ENCODE measurements at regions not wholly inside any gene's neighbourhood (a gene's known extent, or its start where the extent isn't known, plus 50 kb on each side); places are given as distances from the start of the nearest gene placed in this dataset.
A peak's percentile ranks its signal among the peaks of the same experiment; 100 is the strongest.

- no peak overlapping the region for H3K14ac ChIP-seq (ENCODE audit: insufficient read length)
- no peak overlapping the region for H3K9ac ChIP-seq (replicated peaks in 1 of 4; ENCODE audit: extremely low read depth in 1 of 4, low read depth in 3 of 4, low read length in 3 of 4)
- POLR2A ChIA-PET (ENCODE audit: partially characterized antibody), result no interaction called here
- TF ChIP-seq JUND (IDR thresholded peaks at IDR 0.05; ENCODE audit: low read length) (no peak), EP300 (IDR thresholded peaks at IDR 0.05; ENCODE audit: borderline replicate concordance in 1 of 2, low read depth in 2 of 2, low read length in 2 of 2) (no peak), ATF2 (IDR thresholded peaks at IDR 0.05; ENCODE audit: low read length) (no peak), CHD2 (IDR thresholded peaks at IDR 0.05; ENCODE audit: low read length) (no peak), EGR1 (IDR thresholded peaks at IDR 0.05; ENCODE audit: borderline replicate concordance, low read depth, low read length) (no peak), GABPA (IDR thresholded peaks at IDR 0.05; ENCODE audit: borderline replicate concordance, insufficient read depth, low read length) (no peak), KDM4A (IDR thresholded peaks at IDR 0.05; ENCODE audit: low read depth, low read length, severe bottlenecking) (no peak), E2F6 (IDR thresholded peaks at IDR 0.05) (no peak), CTCF (IDR thresholded peaks at IDR 0.05; ENCODE audit: control extremely low read depth in 1 of 3, insufficient read depth in 1 of 3, low read depth in 1 of 3, low read length in 3 of 3) (no peak)
Observed at GRCh38 chr10:123517901-123518300, 148.3 kb upstream of the GPR26 start.

More at GRCh38 chr10:123517901-123518300, 148.3 kb upstream of the GPR26 start:
- no peaks in the 10 kb centered on the region for H3K9me3 ChIP-seq (ENCODE audit: insufficient read depth in 2 of 2, low read depth in 1 of 2, low read length in 1 of 2)
- H4K91ac ChIP-seq (replicated peaks; ENCODE audit: insufficient read length, low read length), result no peak overlapping the region
- DNase-seq (ENCODE audit: low read depth in 1 of 2, low spot score in 2 of 2) (no peak), FAIRE-seq (no peak)
- no peak overlapping the region for H2BK15ac ChIP-seq (ENCODE audit: low read length)
- CTCF ChIA-PET (ENCODE audit: partially characterized antibody), result interaction anchor here (1.0 kb wide), 1 partner anchor 12 kb away, joined by 4 read pairs; no protein-coding TSS in a partner anchor
- no peak overlapping the region for H2AFZ ChIP-seq (ENCODE audit: low read length)
- H3K4me3 ChIP-seq (ENCODE audit: extremely low read depth in 1 of 4, insufficient read depth in 2 of 4, low read depth in 3 of 4, low read length in 4 of 4), result no peak overlapping the region
- H3K23me2 ChIP-seq (ENCODE audit: low read depth, low read length), result no peaks in the 10 kb centered on the region
- no peak overlapping the region for H3K23ac ChIP-seq (ENCODE audit: insufficient read length)
- H2BK12ac ChIP-seq (ENCODE audit: low read depth, low read length), result peak overlapping the region; percentile 50; the same call in 1 of the 2 replicates
- H2AK5ac ChIP-seq (ENCODE audit: low read depth, low read length), result no peak overlapping the region
- H3K18ac ChIP-seq (ENCODE audit: extremely low read depth, low read length), result peak overlapping the region; percentile 32; the same call in 1 of the 2 replicates
- no peak overlapping the region for H3K4me2 ChIP-seq (ENCODE audit: insufficient read depth in 1 of 2, low read depth in 2 of 2, low read length in 2 of 2)
- no peak overlapping the region for H3K4ac ChIP-seq (replicated peaks; ENCODE audit: insufficient read length, low read depth, low read length)
- H2BK5ac ChIP-seq (ENCODE audit: low read depth, low read length), result no peak overlapping the region
- H3K27me3 ChIP-seq (replicated peaks in 1 of 4; ENCODE audit: control insufficient read depth in 3 of 4, extremely low read depth in 1 of 4, insufficient read depth in 3 of 4, low read length in 3 of 4), result no peaks in the 10 kb centered on the region
- no peak overlapping the region for H4K5ac ChIP-seq (ENCODE audit: insufficient read length, low read depth, low read length)
- no peaks in the 10 kb centered on the region for H3K79me2 ChIP-seq (ENCODE audit: control insufficient read depth in 1 of 2, insufficient read depth in 2 of 2, low read length in 2 of 2)
- H2BK120ac ChIP-seq (replicated peaks; ENCODE audit: low read depth, low read length), result no peak overlapping the region
- H2BK20ac ChIP-seq (ENCODE audit: low read length), result no peak overlapping the region
- H3K79me1 ChIP-seq (ENCODE audit: low read depth, low read length), result no peaks in the 10 kb centered on the region
- H3K4me1 ChIP-seq (replicated peaks in 1 of 4; ENCODE audit: control insufficient read depth in 3 of 4, insufficient read depth in 4 of 4, low read length in 3 of 4), result peaks cover 2 to 9% (median 8%) of the 10 kb centered on the region in 4 experiments; a peak in 5 of 7 replicates
- H4K8ac ChIP-seq (ENCODE audit: extremely low read depth, insufficient read depth, low read length), result no peak overlapping the region
- H3K36me3 ChIP-seq (ENCODE audit: control insufficient read depth in 2 of 4, insufficient read depth in 4 of 4, low read length in 3 of 4), result no peaks in the 10 kb centered on the region
- H3K56ac ChIP-seq (replicated peaks; ENCODE audit: insufficient read length, low read depth, low read length), result no peak overlapping the region
- H3K27ac ChIP-seq (ENCODE audit: low read depth, low read length), result no peak overlapping the region
- no peaks in the 10 kb centered on the region for H4K20me1 ChIP-seq (replicated peaks in 1 of 2; ENCODE audit: control insufficient read depth in 1 of 2, insufficient read depth in 2 of 2, low read length in 2 of 2)
- WGBS, 2 experiments (ENCODE audit: extremely low coverage in 1 of 2, insufficient coverage in 1 of 2, insufficient read length in 1 of 2, insufficient replicate concordance in 2 of 2, low coverage in 1 of 2, low lambda C conversion rate in 2 of 2, missing lambda C conversion rate in 1 of 2), result 95% methylated on average over 4 of the region's 4 CpGs; no CpG with 5 or more reads in 1 of the 2 experiments

All from H1 (cell line).